ENCODE measurements at regions not wholly inside any gene's neighbourhood (a gene's known extent, or its start where the extent isn't known, plus 50 kb on each side); places are given as distances from the start of the nearest gene placed in this dataset.

DNA sequence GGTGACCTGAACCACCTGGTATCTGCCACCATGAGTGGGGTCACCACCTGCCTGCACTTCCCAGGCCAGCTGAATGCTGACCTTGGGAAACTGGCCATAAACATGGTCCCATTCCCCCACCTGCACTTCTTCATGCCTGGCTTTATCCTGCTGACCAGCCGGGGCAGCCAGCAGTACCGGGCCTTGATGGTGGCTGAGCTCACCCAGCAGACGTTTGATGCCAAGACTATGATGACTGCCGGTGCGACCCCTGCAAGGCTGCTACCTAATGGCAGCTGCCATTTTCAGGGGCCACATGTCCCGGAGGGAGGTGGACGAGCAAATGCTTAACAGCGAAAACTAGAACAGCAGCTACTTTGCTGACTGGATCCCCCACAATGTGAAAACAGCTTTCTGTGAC is 67.5 kb upstream of the FAM241A start (continued):
- TF ChIP-seq NANOG (IDR thresholded peaks at IDR 0.05; ENCODE audit: insufficient read depth, low read depth, low read length, poor library complexity, severe bottlenecking) = no peak
